Adipocyte (in vitro differentiated cells): ENCODE measurements at regions not wholly inside any gene's neighbourhood (a gene's known extent, or its start where the extent isn't known, plus 50 kb on each side); places are given as distances from the start of the nearest gene placed in this dataset.

ENCODE experiments used
- DNase-seq: peaks from one replicate; pipeline ENCODE4 v3.0.0-alpha.2; 2015; ENCODE audit warnings: low read depth
- H3K27me3 ChIP-seq: replicated peaks from 2 replicates; pipeline ENCODE4 v1.7.0; 2013; ENCODE audit warnings: mild to moderate bottlenecking, low read length, moderate library complexity; ENCODE audit not compliant: control insufficient read depth, insufficient read depth
- H3K36me3 ChIP-seq: 2 replicates; pipeline ENCODE4 v1.7.0; 2013; ENCODE audit warnings: low read length, mild to moderate bottlenecking, moderate library complexity; ENCODE audit not compliant: control insufficient read depth, insufficient read depth, severe bottlenecking
- H3K4me1 ChIP-seq: 2 replicates; pipeline ENCODE4 v1.7.0; 2013; ENCODE audit warnings: mild to moderate bottlenecking, low read length, moderate library complexity; ENCODE audit not compliant: control insufficient read depth, insufficient read depth
- H3K4me3 ChIP-seq: 2 replicates; pipeline ENCODE4 v1.7.0; 2013; ENCODE audit warnings: mild to moderate bottlenecking, low read length, moderate library complexity
- H3K9ac ChIP-seq: 2 replicates; pipeline ENCODE4 v1.7.0; 2013; ENCODE audit warnings: mild to moderate bottlenecking, low read length, moderate library complexity
- H3K9me3 ChIP-seq: 2 replicates; pipeline ENCODE4 v1.7.0; 2013; ENCODE audit warnings: mild to moderate bottlenecking, low read length, moderate library complexity; ENCODE audit not compliant: control insufficient read depth

- Histone ChIP-seq H3K27me3 (no peaks in the 10 kb centered on the region), H3K36me3 (no peaks in the 10 kb centered on the region), H3K9me3 (peaks cover 5% of the 10 kb centered on the region), H3K4me1 (no peaks in the 10 kb centered on the region), H3K9ac (no peak overlapping the region), H3K4me3 (no peak overlapping the region)
- no peak for DNase-seq
These were observed 585.3 kb downstream of the FGF9 start for GRCh38 chr13:22256111-22256639.

- no peak overlapping the region for H3K4me3 ChIP-seq
- peaks cover 5% of the 10 kb centered on the region for H3K9me3 ChIP-seq
- no peak for DNase-seq
- no peak overlapping the region for H3K9ac ChIP-seq
- H3K4me1 ChIP-seq = no peaks in the 10 kb centered on the region
- H3K36me3 ChIP-seq = no peaks in the 10 kb centered on the region
- no peaks in the 10 kb centered on the region for H3K27me3 ChIP-seq
These were observed 591.4 kb downstream of the FGF9 start for GRCh38 chr13:22262001-22262885.

- no peaks in the 10 kb centered on the region for H3K4me1 ChIP-seq
- no peak overlapping the region for H3K4me3 ChIP-seq
- no peak overlapping the region for H3K9ac ChIP-seq
- no peaks in the 10 kb centered on the region for H3K9me3 ChIP-seq
- H3K27me3 ChIP-seq = no peaks in the 10 kb centered on the region
- DNase-seq = no peak
- H3K36me3 ChIP-seq = no peaks in the 10 kb centered on the region
These were observed 592.3 kb downstream of the FGF9 start for GRCh38 chr13:22263185-22263584.

GRCh38 chr13:22265563-22265962 lies 594.7 kb downstream of the FGF9 start:
- Histone ChIP-seq H3K9me3 (no peaks in the 10 kb centered on the region), H3K4me3 (no peak overlapping the region), H3K27me3 (no peaks in the 10 kb centered on the region), H3K4me1 (no peaks in the 10 kb centered on the region), H3K36me3 (no peaks in the 10 kb centered on the region), H3K9ac (no peak overlapping the region)
- no peak for DNase-seq

GRCh38 chr13:22270881-22271280 lies 600.0 kb downstream of the FGF9 start:
- no peaks in the 10 kb centered on the region for H3K36me3 ChIP-seq
- no peaks in the 10 kb centered on the region for H3K9me3 ChIP-seq
- no peak overlapping the region for H3K4me3 ChIP-seq
- H3K4me1 ChIP-seq = no peaks in the 10 kb centered on the region
- H3K27me3 ChIP-seq = no peaks in the 10 kb centered on the region
- no peak for DNase-seq
- no peak overlapping the region for H3K9ac ChIP-seq

- DNase-seq = no peak
- Histone ChIP-seq H3K4me1 (no peaks in the 10 kb centered on the region), H3K36me3 (no peaks in the 10 kb centered on the region), H3K9me3 (no peaks in the 10 kb centered on the region), H3K27me3 (no peaks in the 10 kb centered on the region), H3K4me3 (no peak overlapping the region), H3K9ac (no peak overlapping the region)
These were observed 601.0 kb downstream of the FGF9 start for GRCh38 chr13:22271903-22272302.

- H3K4me1 ChIP-seq = no peaks in the 10 kb centered on the region
- no peak overlapping the region for H3K4me3 ChIP-seq
- H3K9me3 ChIP-seq = no peaks in the 10 kb centered on the region
- H3K9ac ChIP-seq = no peak overlapping the region
- DNase-seq = no peak
- H3K27me3 ChIP-seq = no peaks in the 10 kb centered on the region
- H3K36me3 ChIP-seq = no peaks in the 10 kb centered on the region
These were observed 604.5 kb downstream of the FGF9 start for GRCh38 chr13:22275393-22275792.

GRCh38 chr13:22276616-22277015 lies 605.7 kb downstream of the FGF9 start:
- no peak for DNase-seq
- no peak overlapping the region for H3K4me3 ChIP-seq
- H3K27me3 ChIP-seq = no peaks in the 10 kb centered on the region
- H3K4me1 ChIP-seq = no peaks in the 10 kb centered on the region
- H3K36me3 ChIP-seq = no peaks in the 10 kb centered on the region
- no peak overlapping the region for H3K9ac ChIP-seq
- H3K9me3 ChIP-seq = no peaks in the 10 kb centered on the region

- no peaks in the 10 kb centered on the region for H3K9me3 ChIP-seq
- no peak for DNase-seq
These were observed 607.6 kb downstream of the FGF9 start for GRCh38 chr13:22278336-22278929.

GRCh38 chr13:22285867-22286266 lies 615.0 kb downstream of the FGF9 start:
- H3K9ac ChIP-seq = no peak overlapping the region
- no peaks in the 10 kb centered on the region for H3K4me1 ChIP-seq
- DNase-seq = no peak
- no peaks in the 10 kb centered on the region for H3K27me3 ChIP-seq
- H3K36me3 ChIP-seq = no peaks in the 10 kb centered on the region
- H3K4me3 ChIP-seq = no peak overlapping the region
- no peaks in the 10 kb centered on the region for H3K9me3 ChIP-seq

More at GRCh38 chr13:22278336-22278929, 607.6 kb downstream of the FGF9 start:
- no peaks in the 10 kb centered on the region for H3K27me3 ChIP-seq
- no peak overlapping the region for H3K9ac ChIP-seq
- no peak overlapping the region for H3K4me3 ChIP-seq
- H3K4me1 ChIP-seq = no peaks in the 10 kb centered on the region
- H3K36me3 ChIP-seq = no peaks in the 10 kb centered on the region

GRCh38 chr13:22286338-22286737 lies 615.5 kb downstream of the FGF9 start:
- no peaks in the 10 kb centered on the region for H3K36me3 ChIP-seq
- no peak overlapping the region for H3K4me3 ChIP-seq
- no peaks in the 10 kb centered on the region for H3K4me1 ChIP-seq
- H3K9ac ChIP-seq = no peak overlapping the region
- no peaks in the 10 kb centered on the region for H3K27me3 ChIP-seq
- H3K9me3 ChIP-seq = no peaks in the 10 kb centered on the region
- DNase-seq = no peak
